ACHN (cell line): ENCODE measurements at regions not wholly inside any gene's neighbourhood (a gene's known extent, or its start where the extent isn't known, plus 50 kb on each side); places are given as distances from the start of the nearest gene placed in this dataset.

Source experiments
- DNase-seq: peaks from one replicate; pipeline ENCODE4 v3.0.0-alpha.2; 2015
- in situ Hi-C: cut with HindIII; loops from 2 replicates; pipeline ENCODE4 v1.10.0; 2017; ENCODE audit warnings: low sequenced_read_pairs, low pct_ligation_motif_present, low pct_unique_long_range_greater_than_20kb

DNA sequence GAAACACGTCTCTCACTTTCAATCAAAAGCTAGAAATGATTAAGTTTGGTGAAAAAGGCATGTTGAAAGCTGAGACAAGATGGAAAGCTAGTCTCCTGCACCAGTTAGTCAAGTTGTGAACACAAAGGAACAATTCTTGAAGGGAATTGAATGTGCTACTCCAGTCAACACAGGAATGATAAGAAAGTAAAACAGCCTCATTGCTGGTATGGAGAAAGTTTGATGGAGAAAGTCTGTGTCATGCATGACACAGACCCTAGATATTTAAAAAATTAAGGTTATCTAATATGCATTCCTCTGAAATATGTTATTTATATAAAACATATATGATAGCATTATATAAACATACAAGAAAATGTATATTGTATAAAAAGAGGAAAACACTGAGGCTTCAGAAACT, 699.4 kb upstream of the FZD8 start:
- DNase-seq: no peak
- in situ Hi-C loops: no loop called here

DNA sequence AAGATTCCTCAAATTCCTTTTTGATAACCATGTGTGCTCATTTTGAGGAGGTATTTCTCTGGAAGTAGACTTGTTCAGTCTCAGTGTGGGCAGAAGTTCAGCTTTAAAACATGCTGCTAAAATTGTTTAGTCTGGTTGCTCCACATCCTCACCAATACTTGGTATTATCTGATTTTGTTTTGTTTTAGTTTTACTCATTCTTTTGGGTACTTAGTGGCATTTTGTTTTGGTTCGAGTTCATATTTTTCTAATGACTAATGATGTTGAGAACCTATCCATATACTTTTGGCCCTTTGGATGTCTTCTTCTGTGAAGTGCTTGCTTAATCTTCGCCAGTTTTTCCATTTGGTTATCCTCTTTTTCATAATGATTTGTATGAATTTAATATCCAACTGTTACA, 694.2 kb upstream of the FZD8 start:
- in situ Hi-C loops: no loop called here
- no peak for DNase-seq

DNA sequence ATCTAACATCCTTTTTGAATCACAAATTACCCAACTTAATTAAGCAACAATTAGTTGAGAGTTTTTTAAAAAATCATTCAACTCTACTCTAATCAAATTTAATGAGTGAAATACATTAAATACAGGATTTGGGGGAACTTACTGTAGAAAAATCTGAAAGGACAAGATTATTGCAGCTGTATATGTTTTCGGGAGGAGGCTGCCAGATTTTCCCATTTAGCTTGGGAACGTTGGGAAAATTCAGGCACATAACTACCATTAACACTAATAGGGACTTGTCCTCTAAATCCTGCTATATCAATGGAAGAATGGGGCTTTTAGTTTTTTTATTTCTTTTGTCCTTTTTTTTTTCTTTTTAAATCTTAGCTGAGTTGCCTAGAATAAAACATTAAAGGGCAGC, 691.4 kb upstream of the FZD8 start:
- no peak for DNase-seq
- in situ Hi-C loops: no loop called here

DNA sequence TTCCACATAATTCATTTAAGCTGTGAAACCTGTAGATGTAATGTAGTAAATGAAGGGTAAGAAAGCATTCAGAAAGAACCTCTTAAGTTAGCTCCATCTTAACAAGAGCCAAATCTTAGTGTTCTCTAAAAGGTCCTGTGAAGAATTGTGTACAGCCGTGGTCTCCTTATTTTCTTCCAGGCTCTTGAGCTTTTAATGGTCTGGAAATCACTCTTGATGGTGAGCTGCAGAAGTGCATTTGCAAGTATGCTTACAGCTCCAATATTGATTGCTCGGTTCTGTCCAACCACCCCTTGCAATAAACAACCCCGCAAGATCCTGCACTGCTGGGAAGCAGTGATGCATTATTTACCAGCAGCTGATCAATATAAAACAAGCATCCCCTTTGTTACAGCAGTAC, 690.8 kb upstream of the FZD8 start:
- DNase-seq: no peak
- in situ Hi-C loops: no loop called here

DNA sequence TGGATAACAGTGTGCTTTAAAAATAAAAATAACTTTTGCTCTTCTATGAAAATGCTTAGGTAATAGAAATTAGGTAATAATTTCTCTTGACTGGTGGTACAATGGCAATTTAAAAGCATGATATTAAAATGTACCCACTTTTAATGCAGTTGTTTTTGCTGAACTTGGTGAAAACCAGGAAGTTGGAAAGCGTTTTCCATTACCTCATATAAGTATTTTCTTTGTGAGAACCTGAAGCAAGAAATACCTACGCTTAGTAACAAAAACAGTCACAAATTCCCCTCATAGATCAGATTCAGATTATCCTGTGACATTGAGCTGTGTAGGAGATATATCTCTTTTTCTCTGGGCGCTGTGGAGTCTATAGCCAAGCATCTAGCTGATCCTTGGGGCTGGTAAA, 689.0 kb upstream of the FZD8 start:
- DNase-seq: no peak
- in situ Hi-C loops: no loop called here

DNA sequence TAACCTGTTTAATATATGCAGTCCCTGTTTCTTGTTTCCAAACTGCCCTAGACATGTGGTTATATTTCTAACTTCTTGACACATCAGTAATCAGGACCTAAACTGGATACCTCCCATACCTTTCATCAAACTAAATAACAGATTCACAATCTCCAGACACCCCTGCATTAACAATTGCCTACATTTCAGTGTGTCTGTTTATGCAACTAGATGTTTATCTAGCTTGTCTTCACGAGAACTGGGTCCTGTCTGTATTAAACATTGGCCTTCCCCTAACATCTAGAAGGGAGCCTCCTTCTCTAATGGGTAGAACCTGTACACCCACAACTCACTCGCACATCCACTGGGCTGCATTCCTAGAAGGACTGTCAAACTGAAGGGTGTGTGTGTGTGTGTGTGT, 683.7 kb upstream of the FZD8 start:
- no peak for DNase-seq
- in situ Hi-C loops: no loop called here

DNA sequence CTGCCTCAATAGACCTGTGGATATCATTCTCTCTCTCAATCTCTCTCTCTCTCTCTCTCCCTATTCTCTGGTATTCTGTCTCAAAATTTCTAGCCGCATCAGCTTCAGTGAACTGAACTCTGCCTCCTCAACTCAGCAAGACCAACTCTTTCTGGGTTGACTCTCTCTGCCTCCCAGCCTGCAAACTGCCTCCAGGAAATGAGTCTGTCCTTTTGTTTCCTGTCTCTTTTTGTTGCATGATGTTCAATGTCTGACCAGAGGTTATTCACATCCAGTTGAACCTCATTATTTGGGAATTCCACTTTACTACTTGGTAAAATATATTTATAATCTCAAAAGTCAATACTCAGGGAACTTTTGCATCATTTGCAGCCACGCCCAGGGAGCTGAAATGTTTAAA, 682.7 kb upstream of the FZD8 start:
- no peak for DNase-seq
- in situ Hi-C loops: no loop called here

DNA sequence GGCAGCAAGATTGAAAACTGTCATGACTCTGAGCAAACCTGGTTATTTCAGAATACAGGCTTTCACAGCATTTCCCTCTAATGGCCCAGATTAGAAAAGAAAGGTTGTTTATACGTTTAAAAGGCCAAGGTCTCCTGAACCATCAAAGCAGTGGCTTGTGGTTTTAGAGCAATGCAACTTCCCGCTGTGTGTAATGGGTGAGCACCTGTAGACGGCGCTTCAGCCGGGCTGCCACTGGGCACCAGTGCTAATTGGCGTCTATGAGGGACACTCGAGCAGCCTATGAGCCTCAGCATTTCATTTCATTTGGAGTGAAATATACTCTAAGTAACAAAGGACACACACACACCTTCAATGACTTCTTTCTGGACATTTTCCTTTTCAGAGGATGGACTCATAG, 671.0 kb upstream of the FZD8 start:
- no peak for DNase-seq

DNA sequence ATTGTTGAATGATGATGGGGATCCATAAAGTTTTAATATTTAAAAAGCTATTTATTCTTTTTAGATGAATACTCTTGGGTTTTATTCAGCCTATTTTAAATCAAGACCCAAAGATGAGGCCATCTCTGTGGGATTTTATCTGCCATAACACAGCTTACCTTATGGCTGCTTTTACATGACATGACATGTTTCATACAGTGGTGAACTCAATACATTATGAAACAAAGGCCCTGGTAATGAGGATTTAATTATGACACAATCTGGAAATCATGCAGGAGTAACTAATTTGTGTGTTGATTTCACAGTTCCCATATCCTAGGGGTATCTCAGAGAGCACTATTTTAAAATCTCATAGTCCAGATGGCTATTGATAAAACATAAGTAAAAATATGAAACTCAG, 661.8 kb upstream of the FZD8 start:
- in situ Hi-C loops: no loop called here
- no peak for DNase-seq

More for the DNA sequence above, 671.0 kb upstream of the FZD8 start:
- in situ Hi-C loops: no loop called here

DNA sequence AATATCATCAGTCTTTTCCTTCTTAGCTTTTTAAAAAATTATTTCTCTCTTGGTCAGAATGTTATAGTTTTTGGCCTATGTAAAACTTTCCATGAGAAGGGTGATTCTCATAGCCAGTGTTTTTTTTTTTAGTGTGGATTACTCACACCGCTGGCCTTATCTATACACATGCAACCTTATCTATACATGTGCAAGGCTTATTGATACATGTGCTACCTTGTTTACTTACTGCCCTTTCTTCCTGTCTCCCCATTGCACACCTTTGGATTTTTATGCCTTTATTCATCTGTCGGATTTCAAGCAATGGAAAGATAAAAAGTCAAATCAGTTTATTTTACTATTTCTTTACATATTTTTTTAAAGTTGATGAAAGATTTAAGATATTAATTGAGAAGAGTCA, 660.0 kb upstream of the FZD8 start:
- no peak for DNase-seq
- in situ Hi-C loops: no loop called here

DNA sequence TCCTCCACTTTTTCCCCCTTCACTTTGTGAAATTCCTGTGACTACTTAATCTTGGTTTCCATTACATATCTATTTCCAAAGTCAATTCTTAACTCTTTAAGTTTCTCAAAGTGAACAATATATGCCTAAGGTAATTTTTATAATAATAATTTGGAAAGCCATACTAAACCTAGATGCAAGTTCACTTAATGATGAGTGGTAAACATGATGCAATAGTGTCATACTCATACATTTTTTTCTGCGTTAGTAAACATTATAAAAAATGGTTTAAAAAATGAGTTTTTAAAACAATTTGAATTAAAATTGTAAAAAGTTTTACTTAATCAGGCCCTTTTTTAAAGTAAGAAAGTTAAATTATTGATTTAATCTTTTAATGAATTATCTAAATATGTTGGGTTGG, 659.4 kb upstream of the FZD8 start:
- in situ Hi-C loops: no loop called here
- no peak for DNase-seq

DNA sequence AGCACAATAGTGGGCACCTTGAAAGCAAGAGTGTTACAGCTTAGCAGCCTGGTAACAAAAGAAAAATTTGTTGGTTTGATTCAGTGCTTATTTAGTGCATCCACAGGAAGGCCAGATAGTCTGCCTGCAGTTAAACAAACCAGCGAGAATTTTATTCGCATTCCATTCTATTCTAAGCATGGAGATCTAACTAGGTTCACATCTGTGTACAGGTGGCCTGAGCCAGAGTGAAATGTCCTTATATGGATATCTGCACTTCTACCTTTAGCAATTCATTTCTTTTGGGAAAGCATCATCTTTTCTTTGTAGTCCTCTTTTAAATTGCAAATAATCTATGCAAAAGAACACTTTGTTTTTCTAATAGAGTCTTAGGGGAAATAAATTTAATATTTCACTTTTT, 659.0 kb upstream of the FZD8 start:
- in situ Hi-C loops: no loop called here
- DNase-seq: no peak

DNA sequence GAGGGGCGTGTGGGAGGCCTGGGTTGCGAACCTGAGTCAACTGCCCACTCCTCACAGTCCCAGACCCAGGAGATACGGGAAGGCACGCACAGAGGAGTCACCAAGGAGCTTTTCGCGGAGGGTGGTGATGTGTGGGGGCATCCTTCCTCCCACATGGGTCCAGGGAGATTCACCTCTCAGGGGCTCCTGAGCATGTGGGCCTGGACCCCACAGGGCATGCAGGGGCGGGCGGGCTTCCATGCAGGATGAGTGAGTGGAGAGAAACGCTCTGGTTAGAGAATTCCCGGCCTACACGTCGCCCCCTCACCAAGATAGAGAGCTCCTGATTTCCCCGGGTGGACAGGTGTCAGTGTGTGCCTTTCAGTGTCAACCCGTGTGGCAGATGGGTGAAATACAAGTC, 641.7 kb upstream of the FZD8 start:
- in situ Hi-C loops: no loop called here
- no peak for DNase-seq

DNA sequence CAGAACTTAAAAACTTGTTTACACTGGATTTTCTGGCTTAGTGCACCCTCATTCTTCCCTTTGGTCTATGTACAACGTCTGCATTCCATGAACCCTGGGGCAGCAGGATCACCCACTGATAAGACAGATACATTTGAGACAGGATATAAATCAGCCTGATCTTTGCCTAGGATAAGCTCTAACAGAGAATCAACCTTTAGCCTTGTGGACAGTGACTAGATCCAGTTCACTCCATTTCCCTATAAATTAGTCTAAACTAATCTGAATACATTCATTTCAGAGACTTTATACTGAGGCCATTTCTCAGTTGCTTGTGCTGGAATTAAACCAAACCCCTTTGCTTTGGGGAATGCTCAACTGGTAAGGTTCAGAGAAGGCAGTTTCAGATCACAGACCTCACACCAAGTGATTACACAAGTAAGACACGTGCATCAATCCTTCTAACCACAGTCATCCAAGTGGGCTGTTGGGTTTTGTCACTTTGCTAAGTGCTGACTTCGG, 639.8 kb upstream of the FZD8 start:
- no peak for DNase-seq
- in situ Hi-C loops: no loop called here

DNA sequence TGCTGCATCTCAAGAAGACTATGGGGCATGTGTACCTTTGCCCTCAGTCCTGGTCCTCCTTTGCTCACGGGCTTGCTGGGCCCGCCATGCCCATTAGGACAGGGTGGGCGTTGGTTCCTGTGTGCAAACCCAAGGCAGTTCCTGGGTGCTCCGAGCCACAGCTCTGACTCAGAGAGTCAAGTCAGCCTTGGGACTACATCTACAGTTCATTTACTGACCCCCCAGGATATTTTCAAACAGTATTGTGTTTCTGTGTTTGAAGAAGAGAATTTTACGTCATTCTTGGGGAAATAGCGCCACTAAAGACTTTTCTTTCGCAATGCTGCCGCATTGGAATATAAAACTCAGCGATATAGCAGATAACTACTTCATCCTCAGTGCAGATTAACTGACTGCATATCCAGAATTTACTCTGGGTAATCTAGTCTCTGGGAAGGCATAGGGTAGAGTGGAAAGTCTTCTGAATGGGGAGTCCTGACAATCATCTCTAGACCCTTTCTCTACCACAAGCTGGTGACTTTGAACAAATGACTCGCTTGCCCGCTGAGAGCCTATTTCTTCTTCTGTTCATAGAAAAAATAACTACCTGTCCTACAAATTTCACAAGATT, 638.9 kb upstream of the FZD8 start:
- in situ Hi-C loops: no loop called here
- DNase-seq: no peak

DNA sequence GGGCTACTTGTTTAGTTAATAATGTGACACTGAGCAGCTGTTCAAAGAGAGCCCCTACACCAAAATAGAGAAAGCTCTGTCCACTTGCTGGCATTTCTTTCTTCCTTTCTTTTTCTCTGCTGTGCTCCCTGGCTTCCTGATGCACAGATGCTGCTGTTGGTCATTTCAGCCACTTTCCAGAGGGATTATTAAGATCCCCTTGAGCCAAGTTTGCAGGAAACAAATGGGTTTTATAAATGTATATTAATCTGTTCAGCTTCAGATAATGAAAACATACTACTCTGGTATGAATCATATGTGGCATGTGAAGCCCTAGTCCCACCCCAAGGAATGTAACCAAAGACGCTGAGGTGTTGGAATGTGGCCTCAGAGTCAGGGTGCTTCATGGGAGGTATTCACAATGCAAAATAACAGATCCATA, 638.2 kb upstream of the FZD8 start:
- no peak for DNase-seq
- in situ Hi-C loops: no loop called here

DNA sequence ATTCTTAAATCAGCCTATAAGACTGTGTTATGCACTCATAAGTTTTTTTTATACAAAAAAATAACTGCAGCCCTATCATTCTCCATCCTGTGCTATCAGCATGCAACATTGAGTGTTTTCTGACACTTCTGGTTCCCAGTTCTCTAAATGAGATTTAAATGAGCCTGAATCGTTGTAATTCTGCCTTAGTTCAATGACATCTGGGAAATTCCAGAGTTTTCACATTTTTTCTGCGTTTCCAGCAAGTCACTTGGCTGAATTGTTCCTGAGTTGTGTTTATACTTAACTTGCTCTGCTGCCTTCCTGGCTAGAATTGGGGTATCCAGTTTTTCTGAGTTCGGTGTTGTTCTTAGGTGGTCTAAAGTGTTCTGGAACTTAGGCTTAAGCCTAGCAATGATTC, 636.1 kb upstream of the FZD8 start:
- in situ Hi-C loops: no loop called here

DNA sequence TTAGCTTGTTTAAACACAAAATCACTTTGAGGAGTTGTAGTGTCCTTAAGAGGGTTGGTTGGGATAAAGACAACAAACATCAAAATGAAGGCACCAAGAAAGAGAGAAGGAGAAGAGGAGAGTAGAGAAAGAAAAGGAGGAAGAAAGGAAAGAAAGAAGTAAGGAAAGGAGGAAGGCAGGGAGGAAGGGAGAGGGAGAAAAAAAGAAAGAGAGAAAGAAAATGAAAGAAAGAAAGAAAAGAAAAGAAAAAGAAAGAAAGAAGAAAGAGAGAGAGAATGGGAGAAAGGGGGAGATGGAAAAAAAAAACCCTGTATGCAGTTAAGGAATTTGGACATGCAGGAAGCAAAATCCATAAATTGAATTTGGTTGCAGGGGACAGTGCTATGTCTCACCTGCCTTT, 635.4 kb upstream of the FZD8 start:
- in situ Hi-C loops: no loop called here
- no peak for DNase-seq

More for the DNA sequence above, 636.1 kb upstream of the FZD8 start:
- no peak for DNase-seq

DNA sequence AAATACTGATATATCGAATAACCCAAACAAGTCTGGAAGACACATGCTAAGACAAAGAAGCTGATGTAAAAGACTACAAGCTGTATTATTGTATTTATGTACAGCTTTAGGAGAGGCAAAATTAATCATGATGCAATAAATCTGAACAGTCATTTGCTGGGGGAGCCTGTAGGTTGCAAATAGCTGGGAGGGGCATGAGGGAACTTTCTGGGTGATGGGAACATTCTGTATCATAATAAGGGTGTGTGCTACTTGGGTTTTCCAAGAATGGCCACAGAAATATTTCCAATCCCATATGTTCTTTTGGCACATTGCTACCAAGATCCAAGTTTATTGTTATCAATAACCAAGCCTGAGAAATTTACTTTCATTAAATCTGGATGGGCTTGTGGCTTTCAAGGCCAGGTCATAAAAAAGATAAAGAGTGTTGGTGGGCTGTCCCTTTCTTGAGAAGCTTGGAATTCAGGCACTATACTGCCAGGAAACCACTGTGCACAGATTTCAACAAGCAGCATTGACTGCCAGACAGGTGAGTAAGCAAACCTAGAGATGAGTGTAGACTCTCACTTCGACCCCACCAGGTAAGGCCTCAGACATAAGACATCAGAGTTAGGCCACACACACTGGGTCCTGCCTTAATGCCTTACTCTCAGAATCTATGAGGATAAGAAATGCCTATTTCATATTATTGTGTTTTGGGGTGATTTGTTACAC, 629.7 kb upstream of the FZD8 start:
- DNase-seq: no peak
- in situ Hi-C loops: no loop called here

DNA sequence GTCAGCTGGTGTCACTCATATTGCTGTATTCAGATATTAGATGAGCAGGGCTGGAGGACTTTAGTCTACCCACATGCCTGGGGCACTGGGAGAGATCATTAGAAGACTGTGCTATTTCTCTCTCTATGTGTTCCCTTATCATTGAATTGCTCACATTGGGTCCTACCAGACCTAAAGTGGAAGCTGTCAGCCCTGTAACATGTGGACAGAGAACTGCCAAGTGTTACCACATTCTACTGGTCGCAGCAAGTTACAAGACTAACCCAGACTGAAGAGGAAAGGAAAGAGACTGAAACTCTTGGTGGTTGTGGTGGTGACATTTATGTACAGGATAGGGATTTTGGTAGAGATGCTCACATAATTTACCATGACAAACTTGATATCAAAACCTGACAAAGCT, 627.1 kb upstream of the FZD8 start:
- DNase-seq: no peak

More for the DNA sequence above, 627.1 kb upstream of the FZD8 start:
- in situ Hi-C loops: no loop called here
